ENCODE measurements at regions not wholly inside any gene's neighbourhood (a gene's known extent, or its start where the extent isn't known, plus 50 kb on each side); places are given as distances from the start of the nearest gene placed in this dataset.
A peak's percentile ranks its signal among the peaks of the same experiment; 100 is the strongest.
"Not testable (repeated sequence)": the region's sequence is repeated elsewhere in the genome, so short reads cannot be mapped to it uniquely, and the experiment has no call there.

DNA sequence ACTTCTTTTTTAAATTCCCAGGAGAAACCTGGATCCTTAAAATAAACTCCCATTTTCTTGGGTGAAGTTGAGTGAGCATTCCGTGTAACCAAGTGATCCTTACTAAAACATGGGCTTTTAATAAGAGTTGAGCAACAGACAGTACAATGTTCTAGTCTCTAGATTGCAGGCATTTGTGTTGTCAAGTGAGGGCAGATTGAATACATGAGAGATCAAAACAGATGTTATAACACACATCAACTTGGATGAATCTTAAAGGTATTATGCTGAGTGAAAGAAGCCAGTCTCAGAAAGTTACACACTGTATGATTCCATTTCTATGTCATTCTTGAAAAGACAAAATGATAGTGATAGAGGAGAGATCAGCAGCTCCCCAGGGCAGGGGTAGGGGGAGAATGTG, 213.9 kb upstream of the CCDC196 start:
- ChIA-PET CTCF (no interaction called here), POLR2A (no interaction called here)
- TF ChIP-seq, protein P1, sequence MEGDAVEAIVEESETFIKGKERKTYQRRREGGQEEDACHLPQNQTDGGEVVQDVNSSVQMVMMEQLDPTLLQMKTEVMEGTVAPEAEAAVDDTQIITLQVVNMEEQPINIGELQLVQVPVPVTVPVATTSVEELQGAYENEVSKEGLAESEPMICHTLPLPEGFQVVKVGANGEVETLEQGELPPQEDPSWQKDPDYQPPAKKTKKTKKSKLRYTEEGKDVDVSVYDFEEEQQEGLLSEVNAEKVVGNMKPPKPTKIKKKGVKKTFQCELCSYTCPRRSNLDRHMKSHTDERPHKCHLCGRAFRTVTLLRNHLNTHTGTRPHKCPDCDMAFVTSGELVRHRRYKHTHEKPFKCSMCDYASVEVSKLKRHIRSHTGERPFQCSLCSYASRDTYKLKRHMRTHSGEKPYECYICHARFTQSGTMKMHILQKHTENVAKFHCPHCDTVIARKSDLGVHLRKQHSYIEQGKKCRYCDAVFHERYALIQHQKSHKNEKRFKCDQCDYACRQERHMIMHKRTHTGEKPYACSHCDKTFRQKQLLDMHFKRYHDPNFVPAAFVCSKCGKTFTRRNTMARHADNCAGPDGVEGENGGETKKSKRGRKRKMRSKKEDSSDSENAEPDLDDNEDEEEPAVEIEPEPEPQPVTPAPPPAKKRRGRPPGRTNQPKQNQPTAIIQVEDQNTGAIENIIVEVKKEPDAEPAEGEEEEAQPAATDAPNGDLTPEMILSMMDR (IDR thresholded peaks at IDR 0.05; ENCODE audit: insufficient read depth, low read length, missing control alignments): no peak
- no peak for DNase-seq (ENCODE audit: low read depth, low spot score)
- H3K4me3 ChIP-seq (ENCODE audit: low read depth, low read length): no peak overlapping the region

DNA sequence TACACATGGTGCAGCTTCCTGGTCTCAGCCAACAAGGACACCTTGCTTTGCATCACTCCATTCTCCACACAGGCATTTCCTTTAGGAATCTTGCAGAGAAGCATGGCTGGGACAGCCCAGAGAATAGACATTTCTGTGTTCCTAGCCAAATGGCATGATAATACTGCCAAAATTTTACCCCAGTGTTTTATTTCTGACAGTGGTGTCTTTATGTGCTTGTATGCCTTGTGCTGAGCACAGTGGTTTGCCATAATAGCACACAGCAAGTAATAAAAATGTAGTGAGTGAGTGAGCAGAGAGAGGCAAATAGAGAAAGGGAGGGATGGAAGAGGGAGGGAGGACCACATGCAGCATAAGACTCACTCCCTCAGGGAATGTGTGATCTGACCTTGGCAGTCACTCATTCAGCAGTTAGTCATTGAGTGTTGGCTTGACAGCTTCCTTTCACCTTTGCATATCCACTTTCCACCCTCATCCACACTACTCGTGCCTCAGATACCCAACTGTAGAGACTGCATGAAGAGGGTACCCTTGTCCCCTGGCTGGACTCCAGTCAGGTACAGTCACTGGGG, 212.8 kb upstream of the CCDC196 start:
- CTCF ChIA-PET: no interaction called here

DNA sequence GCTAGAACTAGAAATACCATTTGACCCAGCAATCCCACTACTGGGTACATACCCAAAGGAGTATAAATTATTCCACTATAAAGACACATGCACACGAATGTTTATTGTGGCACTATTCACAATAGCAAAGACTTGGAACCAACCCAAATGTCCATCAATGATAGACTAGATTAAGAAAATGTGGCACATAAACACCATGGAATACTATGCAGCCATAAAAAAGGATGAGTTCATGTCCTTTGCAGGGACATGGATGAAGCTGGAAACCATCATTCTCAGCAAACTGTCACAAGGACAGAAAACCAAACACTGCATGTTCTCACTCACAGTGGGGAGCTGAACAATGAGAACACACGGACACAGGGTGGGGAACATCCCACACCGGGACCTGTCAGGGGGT, 207.8 kb upstream of the CCDC196 start:
- POLR2A ChIA-PET; DNase-seq (ENCODE audit: low read depth, low spot score); H3K4me3 ChIP-seq (ENCODE audit: low read depth, low read length); CTCF ChIA-PET: not testable (repeated sequence)

More for the DNA sequence above, 212.8 kb upstream of the CCDC196 start:
- POLR2A ChIA-PET: no interaction called here
- no peak overlapping the region for H3K4me3 ChIP-seq (ENCODE audit: low read depth, low read length)
- DNase-seq (ENCODE audit: low read depth, low spot score): no peak
- TF ChIP-seq, protein P1 (IDR thresholded peaks at IDR 0.05; ENCODE audit: insufficient read depth, low read length, missing control alignments): no peak

DNA sequence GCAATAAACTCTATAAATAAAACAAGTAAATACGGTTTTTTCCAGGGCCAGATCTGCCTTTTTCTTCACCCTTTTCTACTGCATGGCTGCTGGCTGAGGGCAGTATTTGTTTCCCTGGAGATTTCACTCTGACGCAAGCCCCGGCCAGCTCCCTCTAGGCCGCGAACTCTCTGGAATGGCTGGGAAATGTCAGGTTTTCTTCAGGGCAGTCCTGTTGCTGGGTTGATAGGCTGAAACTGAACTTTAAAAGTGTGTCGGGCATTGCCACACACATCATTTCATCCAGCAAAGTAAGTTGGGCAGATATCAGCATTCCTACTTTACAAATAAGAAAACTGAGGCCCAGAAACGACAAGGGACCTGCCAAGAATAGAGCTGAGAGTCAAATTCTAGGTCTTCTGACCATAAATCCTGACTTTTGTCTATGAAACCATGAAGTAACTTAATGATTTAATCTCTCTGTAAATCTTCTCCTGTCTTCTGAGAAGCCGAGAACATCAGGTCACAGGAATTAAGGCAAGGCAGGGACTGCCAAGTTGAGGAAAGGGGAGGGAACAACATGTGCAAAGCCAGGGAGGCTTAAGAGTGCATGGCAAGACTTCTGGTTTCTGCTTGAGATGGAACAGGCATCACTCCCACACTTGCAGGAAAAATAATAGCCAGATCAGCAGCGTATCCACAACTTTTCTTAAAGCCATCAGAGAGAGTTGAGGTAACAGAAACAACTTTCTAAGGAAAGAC, 205.0 kb upstream of the CCDC196 start:
- ChIA-PET CTCF (no interaction called here), POLR2A (no interaction called here)
- TF ChIP-seq, protein P1 (IDR thresholded peaks at IDR 0.05; ENCODE audit: insufficient read depth, low read length, missing control alignments): no peak
- H3K4me3 ChIP-seq (ENCODE audit: low read depth, low read length): no peak overlapping the region
- DNase-seq (ENCODE audit: low read depth, low spot score): no peak

DNA sequence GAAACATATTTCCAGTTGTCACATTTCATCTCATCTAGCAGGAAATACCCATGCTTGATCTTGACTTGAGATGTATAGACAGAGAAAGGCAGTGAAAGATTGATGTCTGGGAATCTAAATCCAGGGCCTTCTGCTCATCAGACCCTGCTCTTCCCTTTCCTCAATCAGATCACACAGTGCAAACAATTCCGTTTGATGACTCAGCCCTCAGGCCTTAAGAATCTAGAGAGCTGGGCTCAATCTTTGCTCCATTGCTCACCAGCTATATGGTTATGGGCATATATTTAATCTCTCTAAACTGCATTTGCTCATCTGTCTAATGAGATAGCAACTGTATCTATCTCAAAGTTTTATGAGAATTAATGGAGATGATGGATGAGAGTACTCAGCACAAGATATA, 201.8 kb upstream of the CCDC196 start:
- ChIA-PET POLR2A (no interaction called here), CTCF (no interaction called here)
- H3K4me3 ChIP-seq (ENCODE audit: low read depth, low read length): no peak overlapping the region
- peak; percentile 19 for DNase-seq (ENCODE audit: low read depth, low spot score)
- TF ChIP-seq, protein P1 (IDR thresholded peaks at IDR 0.05; ENCODE audit: insufficient read depth, low read length, missing control alignments): no peak

DNA sequence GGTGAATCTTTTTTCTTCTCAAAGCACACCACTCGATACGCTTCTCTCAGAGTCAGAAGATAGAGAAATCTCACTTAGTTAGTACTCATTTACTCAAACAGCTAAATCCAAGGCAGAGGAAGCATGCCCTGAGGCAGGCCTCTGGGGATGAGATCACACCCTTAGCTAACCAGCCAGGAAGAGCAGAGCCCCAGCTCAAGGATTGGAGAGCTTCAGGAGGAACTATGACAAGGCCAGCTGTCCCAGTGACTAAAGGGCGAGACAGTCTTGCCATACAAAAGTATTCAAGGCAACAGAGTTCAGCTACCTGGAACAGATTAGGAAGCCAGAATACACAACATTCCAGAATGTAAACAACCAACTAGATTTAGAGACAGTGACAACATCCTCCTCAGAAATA, 197.7 kb upstream of the CCDC196 start:
- H3K4me3 ChIP-seq (ENCODE audit: low read depth, low read length): no peak overlapping the region
- DNase-seq (ENCODE audit: low read depth, low spot score): no peak
- POLR2A ChIA-PET: no interaction called here
- TF ChIP-seq, protein P1 (IDR thresholded peaks at IDR 0.05; ENCODE audit: insufficient read depth, low read length, missing control alignments): no peak
- CTCF ChIA-PET: no interaction called here

DNA sequence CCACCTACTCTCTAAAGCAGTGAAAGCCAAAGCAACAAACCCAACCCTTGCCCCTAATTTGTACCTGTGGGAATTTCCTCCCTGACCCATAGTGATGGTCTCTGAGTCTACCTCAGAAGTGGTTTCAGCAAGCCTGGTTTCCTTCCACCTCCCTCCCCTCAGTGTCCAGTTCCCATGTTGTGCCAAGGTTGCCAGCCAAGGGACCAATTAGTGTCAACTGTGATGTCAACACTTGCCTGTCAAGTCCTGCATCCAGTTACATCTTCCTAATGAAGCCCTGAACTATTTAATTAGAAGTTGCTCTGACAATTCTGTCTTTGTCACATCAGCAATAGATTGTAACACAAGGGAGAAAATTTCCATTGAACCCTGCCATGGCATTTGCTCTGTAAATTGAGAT, 194.4 kb upstream of the CCDC196 start:
- TF ChIP-seq, protein P1 (IDR thresholded peaks at IDR 0.05; ENCODE audit: insufficient read depth, low read length, missing control alignments): no peak
- CTCF ChIA-PET: no interaction called here
- POLR2A ChIA-PET: no interaction called here
- H3K4me3 ChIP-seq (ENCODE audit: low read depth, low read length): no peak overlapping the region
- no peak for DNase-seq (ENCODE audit: low read depth, low spot score)

Data from AG04449 (cell line).